ENCODE measurements at regions not wholly inside any gene's neighbourhood (a gene's known extent, or its start where the extent isn't known, plus 50 kb on each side); places are given as distances from the start of the nearest gene placed in this dataset.

- TF ChIP-seq E2F6 (IDR thresholded peaks at IDR 0.05) (no peak), ASH2L (IDR thresholded peaks at IDR 0.05; ENCODE audit: low read length) (no peak), CHD1 (IDR thresholded peaks at IDR 0.05; ENCODE audit: low read depth, low read length) (no peak), SIX5 (IDR thresholded peaks at IDR 0.05; ENCODE audit: low read depth, low read length) (no peak), HDAC6 (IDR thresholded peaks at IDR 0.05; ENCODE audit: low read depth, low read length) (no peak)
- peaks cover 8% of the 10 kb centered on the region; the same call in 1 of the 2 replicates for H3K23me2 ChIP-seq (ENCODE audit: low read depth, low read length)
Measured at GRCh38 chr20:57780906-57781305, 71.1 kb upstream of the PMEPA1 start.

More at GRCh38 chr20:57780906-57781305, 71.1 kb upstream of the PMEPA1 start:
- no peak overlapping the region for H3K18ac ChIP-seq (ENCODE audit: extremely low read depth, low read length)
- ChIA-PET CTCF (ENCODE audit: partially characterized antibody) (interaction anchor here (1.1 to 1.2 kb wide), 2 partner anchors 127 to 388 kb away, joined by 3 to 5 read pairs; no protein-coding TSS in a partner anchor), POLR2A (ENCODE audit: partially characterized antibody) (no interaction called here)
- no peak overlapping the region for H3K4ac ChIP-seq (replicated peaks; ENCODE audit: insufficient read length, low read depth, low read length)
- H3K56ac ChIP-seq (replicated peaks; ENCODE audit: insufficient read length, low read depth, low read length) = peak overlapping the region; percentile 74
- H3K36me3 ChIP-seq (ENCODE audit: control insufficient read depth in 2 of 4, insufficient read depth in 4 of 4, low read length in 3 of 4) = no peaks in the 10 kb centered on the region
- no peaks in the 10 kb centered on the region for H3K79me2 ChIP-seq (ENCODE audit: control insufficient read depth in 1 of 2, insufficient read depth in 2 of 2, low read length in 2 of 2)
- H3K14ac ChIP-seq (ENCODE audit: insufficient read length) = no peak overlapping the region
- no peak overlapping the region for H2BK5ac ChIP-seq (ENCODE audit: low read depth, low read length)
- H3K9me3 ChIP-seq (ENCODE audit: insufficient read depth in 2 of 2, low read depth in 1 of 2, low read length in 1 of 2) = no peaks in the 10 kb centered on the region
- H3K9ac ChIP-seq (replicated peaks in 1 of 4; ENCODE audit: extremely low read depth in 1 of 4, low read depth in 3 of 4, low read length in 3 of 4) = no peak overlapping the region
- H3K79me1 ChIP-seq (ENCODE audit: low read depth, low read length) = no peaks in the 10 kb centered on the region
- no peak overlapping the region for H2BK20ac ChIP-seq (ENCODE audit: low read length)
- FAIRE-seq = no peak
- H2BK12ac ChIP-seq (ENCODE audit: low read depth, low read length) = no peak overlapping the region
- H2BK15ac ChIP-seq (ENCODE audit: low read length) = no peak overlapping the region
- no peak overlapping the region for H3K4me3 ChIP-seq (ENCODE audit: extremely low read depth in 1 of 4, insufficient read depth in 2 of 4, low read depth in 3 of 4, low read length in 4 of 4)
- H3K27me3 ChIP-seq (replicated peaks in 1 of 4; ENCODE audit: control insufficient read depth in 3 of 4, extremely low read depth in 1 of 4, insufficient read depth in 3 of 4, low read length in 3 of 4) = no peaks in the 10 kb centered on the region
- no peaks in the 10 kb centered on the region for H4K20me1 ChIP-seq (replicated peaks in 1 of 2; ENCODE audit: control insufficient read depth in 1 of 2, insufficient read depth in 2 of 2, low read length in 2 of 2)
- no peak for DNase-seq (ENCODE audit: low read depth in 1 of 2, low spot score in 2 of 2)
- peaks cover 0 to 5% (median 2%) of the 10 kb centered on the region in 4 experiments; a peak in 3 of 7 replicates for H3K4me1 ChIP-seq (replicated peaks in 1 of 4; ENCODE audit: control insufficient read depth in 3 of 4, insufficient read depth in 4 of 4, low read length in 3 of 4)
- H4K5ac ChIP-seq (ENCODE audit: insufficient read length, low read depth, low read length) = no peak overlapping the region
- no peak overlapping the region for H3K4me2 ChIP-seq (ENCODE audit: insufficient read depth in 1 of 2, low read depth in 2 of 2, low read length in 2 of 2)
- no peak overlapping the region for H2AK5ac ChIP-seq (ENCODE audit: low read depth, low read length)
- no peak overlapping the region for H2AFZ ChIP-seq (ENCODE audit: low read length)
- no peak overlapping the region for H4K8ac ChIP-seq (ENCODE audit: extremely low read depth, insufficient read depth, low read length)
- no peak overlapping the region for H3K23ac ChIP-seq (ENCODE audit: insufficient read length)
- no peak overlapping the region for H3K27ac ChIP-seq (ENCODE audit: low read depth, low read length)
- no peak overlapping the region for H2BK120ac ChIP-seq (replicated peaks; ENCODE audit: low read depth, low read length)
- WGBS, 2 experiments (ENCODE audit: extremely low coverage in 1 of 2, insufficient coverage in 1 of 2, insufficient read length in 1 of 2, insufficient replicate concordance in 2 of 2, low coverage in 1 of 2, low lambda C conversion rate in 2 of 2, missing lambda C conversion rate in 1 of 2) = 80 to 100% methylated on average over 1 to 4 of the region's 4 CpGs
- H4K91ac ChIP-seq (replicated peaks; ENCODE audit: insufficient read length, low read length) = no peak overlapping the region

All from H1 (cell line).